Adipocyte (in vitro differentiated cells): ENCODE measurements at regions not wholly inside any gene's neighbourhood (a gene's known extent, or its start where the extent isn't known, plus 50 kb on each side); places are given as distances from the start of the nearest gene placed in this dataset.

Source experiments
- DNase-seq: peaks from one replicate; pipeline ENCODE4 v3.0.0-alpha.2; 2015; ENCODE audit warnings: low read depth
- H3K27me3 ChIP-seq: replicated peaks from 2 replicates; pipeline ENCODE4 v1.7.0; 2013; ENCODE audit warnings: mild to moderate bottlenecking, low read length, moderate library complexity; ENCODE audit not compliant: control insufficient read depth, insufficient read depth
- H3K36me3 ChIP-seq: 2 replicates; pipeline ENCODE4 v1.7.0; 2013; ENCODE audit warnings: low read length, mild to moderate bottlenecking, moderate library complexity; ENCODE audit not compliant: control insufficient read depth, insufficient read depth, severe bottlenecking
- H3K4me1 ChIP-seq: 2 replicates; pipeline ENCODE4 v1.7.0; 2013; ENCODE audit warnings: mild to moderate bottlenecking, low read length, moderate library complexity; ENCODE audit not compliant: control insufficient read depth, insufficient read depth
- H3K4me3 ChIP-seq: 2 replicates; pipeline ENCODE4 v1.7.0; 2013; ENCODE audit warnings: mild to moderate bottlenecking, low read length, moderate library complexity
- H3K9ac ChIP-seq: 2 replicates; pipeline ENCODE4 v1.7.0; 2013; ENCODE audit warnings: mild to moderate bottlenecking, low read length, moderate library complexity
- H3K9me3 ChIP-seq: 2 replicates; pipeline ENCODE4 v1.7.0; 2013; ENCODE audit warnings: mild to moderate bottlenecking, low read length, moderate library complexity; ENCODE audit not compliant: control insufficient read depth

- Histone ChIP-seq H3K4me1 (no peaks in the 10 kb centered on the region), H3K9me3 (no peaks in the 10 kb centered on the region), H3K4me3 (no peak overlapping the region), H3K36me3 (no peaks in the 10 kb centered on the region), H3K9ac (no peak overlapping the region), H3K27me3 (no peaks in the 10 kb centered on the region)
- no peak for DNase-seq
These were observed 641.4 kb downstream of the ACTR3B start for GRCh38 chr7:153400735-153401593.

DNA sequence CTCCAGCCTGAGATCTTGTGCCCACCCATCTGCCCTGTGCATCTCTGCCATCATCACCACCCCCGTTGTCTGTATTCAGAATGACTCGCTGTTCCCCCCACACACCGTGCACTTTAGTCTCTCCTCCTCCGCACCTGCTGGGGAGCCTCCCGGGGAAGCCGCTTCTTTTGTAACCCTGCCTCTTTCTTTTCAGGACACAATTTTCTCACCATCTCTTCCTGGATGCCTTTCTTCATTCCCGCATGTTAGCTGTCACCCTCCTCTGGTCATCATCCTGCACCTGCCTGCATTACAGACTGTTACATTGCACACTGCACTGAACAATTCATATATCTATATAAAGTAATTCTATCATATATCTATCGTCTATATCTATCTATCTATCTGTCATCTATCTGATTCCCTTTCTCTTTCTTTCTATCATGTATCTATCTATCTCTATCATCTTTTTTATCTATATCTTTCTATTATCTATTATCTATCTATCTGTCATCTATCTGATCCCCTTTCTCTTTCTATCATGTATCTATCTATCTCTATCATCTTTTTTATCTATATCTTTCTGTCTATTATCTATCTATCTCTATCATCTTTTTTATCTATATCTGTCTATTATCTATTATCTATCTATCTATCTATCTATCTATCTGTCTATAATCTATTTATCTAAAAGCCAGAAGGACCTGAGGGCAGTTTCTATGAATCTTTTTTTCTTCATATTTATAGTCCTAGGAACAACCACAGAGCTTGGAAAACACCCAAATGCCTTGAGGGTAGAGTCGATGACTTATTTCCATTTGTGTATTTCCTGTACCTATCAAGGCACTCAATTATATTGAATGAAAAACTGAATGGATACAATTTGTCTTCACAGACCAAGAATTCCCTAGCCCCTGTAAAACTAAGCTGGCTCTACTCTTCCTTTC is 642.5 kb downstream of the ACTR3B start:
- no peaks in the 10 kb centered on the region for H3K9me3 ChIP-seq
- no peak for DNase-seq
- no peaks in the 10 kb centered on the region for H3K4me1 ChIP-seq

GRCh38 chr7:153402721-153403541 is 643.4 kb downstream of the ACTR3B start:
- no peaks in the 10 kb centered on the region for H3K27me3 ChIP-seq
- no peaks in the 10 kb centered on the region for H3K36me3 ChIP-seq
- peaks cover 4% of the 10 kb centered on the region for H3K9me3 ChIP-seq
- no peak overlapping the region for H3K9ac ChIP-seq
- no peak for DNase-seq
- H3K4me3 ChIP-seq: no peak overlapping the region
- no peaks in the 10 kb centered on the region for H3K4me1 ChIP-seq

More for the DNA sequence above, 642.5 kb downstream of the ACTR3B start:
- Histone ChIP-seq H3K27me3 (no peaks in the 10 kb centered on the region), H3K36me3 (no peaks in the 10 kb centered on the region), H3K9ac (no peak overlapping the region), H3K4me3 (no peak overlapping the region)

- H3K9ac ChIP-seq: no peak overlapping the region
- no peaks in the 10 kb centered on the region for H3K36me3 ChIP-seq
- no peaks in the 10 kb centered on the region for H3K4me1 ChIP-seq
- DNase-seq: no peak
- H3K4me3 ChIP-seq: no peak overlapping the region
- H3K9me3 ChIP-seq: peaks cover 12% of the 10 kb centered on the region
- H3K27me3 ChIP-seq: no peaks in the 10 kb centered on the region
These were observed 644.6 kb downstream of the ACTR3B start for GRCh38 chr7:153404124-153404523.

GRCh38 chr7:153404781-153405279 is 645.3 kb downstream of the ACTR3B start:
- Histone ChIP-seq H3K4me3 (no peak overlapping the region), H3K36me3 (no peaks in the 10 kb centered on the region), H3K27me3 (no peaks in the 10 kb centered on the region), H3K9ac (no peak overlapping the region), H3K4me1 (no peaks in the 10 kb centered on the region), H3K9me3 (peaks cover 12% of the 10 kb centered on the region)
- no peak for DNase-seq

GRCh38 chr7:153405704-153406485 is 646.3 kb upstream of the DPP6 start:
- Histone ChIP-seq H3K9ac (no peak overlapping the region), H3K9me3 (peaks cover 12% of the 10 kb centered on the region), H3K36me3 (no peaks in the 10 kb centered on the region), H3K4me1 (no peaks in the 10 kb centered on the region), H3K4me3 (no peak overlapping the region), H3K27me3 (no peaks in the 10 kb centered on the region)
- DNase-seq: no peak

DNA sequence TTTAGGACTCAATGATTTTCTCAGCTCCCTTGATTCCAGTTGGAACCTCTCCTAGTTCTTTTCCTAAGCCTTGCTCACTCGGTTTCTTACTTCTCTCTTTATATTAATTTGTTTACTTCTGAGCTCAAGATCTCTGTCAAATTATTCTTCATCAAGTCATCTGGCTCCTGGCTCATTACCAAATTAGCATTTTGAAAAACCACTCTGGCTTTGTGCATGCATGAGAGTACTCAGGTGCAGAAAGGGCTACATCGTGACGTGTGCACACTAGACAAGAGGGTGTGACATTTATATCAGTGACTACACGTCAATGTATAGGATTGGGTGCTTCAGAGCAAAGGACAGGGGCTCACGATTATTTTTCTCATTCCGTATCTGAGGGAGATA is 645.7 kb upstream of the DPP6 start:
- Histone ChIP-seq H3K36me3 (no peaks in the 10 kb centered on the region), H3K4me1 (no peaks in the 10 kb centered on the region), H3K4me3 (no peak overlapping the region), H3K9ac (no peak overlapping the region), H3K27me3 (no peaks in the 10 kb centered on the region), H3K9me3 (peaks cover 12% of the 10 kb centered on the region)
- no peak for DNase-seq

GRCh38 chr7:153407291-153408046 is 644.7 kb upstream of the DPP6 start:
- Histone ChIP-seq H3K4me1 (no peaks in the 10 kb centered on the region), H3K9me3 (peaks cover 12% of the 10 kb centered on the region), H3K4me3 (no peak overlapping the region), H3K9ac (no peak overlapping the region), H3K27me3 (no peaks in the 10 kb centered on the region), H3K36me3 (no peaks in the 10 kb centered on the region)
- DNase-seq: no peak

DNA sequence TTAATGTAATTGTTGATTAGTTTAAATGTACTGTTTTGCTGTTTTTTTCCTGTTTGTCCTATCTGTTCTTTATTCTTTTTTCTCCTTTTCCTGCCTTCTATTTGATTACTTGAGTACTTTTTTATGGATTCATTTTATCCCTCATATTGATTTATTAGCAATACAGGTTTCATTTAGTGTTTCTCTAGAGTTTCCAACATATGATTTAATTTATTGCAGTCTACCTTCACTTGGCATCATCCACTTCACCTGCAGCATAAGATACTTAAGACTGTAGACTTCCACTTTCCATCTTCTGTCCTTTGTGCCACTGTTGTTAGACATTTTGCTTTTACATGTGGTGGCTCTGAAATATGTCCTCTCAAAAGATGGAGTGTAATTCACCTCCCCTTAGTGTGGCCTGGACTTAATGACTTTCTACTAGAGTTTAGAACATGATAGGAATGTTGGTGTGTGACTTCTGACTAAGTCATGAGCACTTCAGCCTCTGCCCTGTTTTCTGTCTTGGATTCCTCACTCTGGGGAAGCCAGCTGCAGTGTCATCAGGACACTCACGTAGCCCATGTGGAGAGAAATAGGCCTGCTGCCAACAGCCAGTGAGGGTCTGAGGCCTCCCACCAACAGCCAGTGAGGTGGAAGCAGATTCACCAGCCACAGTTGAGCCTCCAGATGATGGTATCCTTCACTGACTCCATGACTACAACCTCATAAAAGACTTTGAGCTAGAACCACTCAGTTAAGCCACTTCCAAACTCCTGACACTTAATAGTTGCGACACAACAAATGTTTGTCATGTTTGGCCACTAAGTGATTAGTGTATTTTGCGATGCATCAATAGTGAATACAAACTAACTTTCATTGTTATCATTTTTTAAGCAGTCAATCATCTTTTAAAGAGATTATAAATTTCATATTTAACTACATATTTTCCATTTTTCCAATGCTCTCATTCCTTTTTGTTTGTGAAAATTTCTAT is 643.5 kb upstream of the DPP6 start:
- Histone ChIP-seq H3K4me1 (no peaks in the 10 kb centered on the region), H3K27me3 (no peaks in the 10 kb centered on the region), H3K4me3 (no peak overlapping the region), H3K9ac (no peak overlapping the region), H3K9me3 (peaks cover 12% of the 10 kb centered on the region), H3K36me3 (no peaks in the 10 kb centered on the region)
- DNase-seq: no peak
